LNCaP clone FGC (cell line): ENCODE measurements at regions not wholly inside any gene's neighbourhood (a gene's known extent, or its start where the extent isn't known, plus 50 kb on each side); places are given as distances from the start of the nearest gene placed in this dataset.

Experiments used
- DNase-seq: peaks from one replicate; pipeline ENCODE4 v3.0.0-alpha.2; 2011; ENCODE audit warnings: low read depth
- H3K4me3 ChIP-seq: 2 replicates; pipeline ENCODE4 v1.5.1; 2011; ENCODE audit warnings: mild to moderate bottlenecking, low read depth, low read length, control low read depth
- TF ChIP-seq, protein P1 (sequence below): IDR thresholded peaks from 2 replicates; pipeline ENCODE4 v1.5.1; 2012; ENCODE audit warnings: mild to moderate bottlenecking; ENCODE audit not compliant: control insufficient read depth, insufficient read depth; ENCODE audit errors: extremely low read depth

DNA sequence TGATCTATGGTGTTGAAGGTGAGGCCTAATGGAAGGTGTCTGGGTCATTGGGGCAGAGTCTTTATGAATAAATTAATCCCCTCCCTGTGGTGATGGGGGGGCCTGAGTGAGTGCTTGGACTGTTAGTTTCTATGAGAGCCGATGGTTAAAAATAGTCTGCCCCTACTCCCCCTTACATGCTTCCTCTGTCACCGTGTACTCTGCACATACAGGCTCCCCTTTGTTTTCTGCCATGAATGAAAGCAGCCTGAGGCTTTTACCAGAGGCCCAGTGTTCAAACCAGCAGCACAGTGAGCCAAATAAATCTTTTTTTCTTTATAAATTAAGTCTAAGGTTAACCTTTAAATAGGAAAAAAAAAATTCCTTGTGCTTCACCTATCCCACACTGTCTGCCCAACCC, 657.0 kb downstream of the AMY1C start:
- DNase-seq, result no peak

DNA sequence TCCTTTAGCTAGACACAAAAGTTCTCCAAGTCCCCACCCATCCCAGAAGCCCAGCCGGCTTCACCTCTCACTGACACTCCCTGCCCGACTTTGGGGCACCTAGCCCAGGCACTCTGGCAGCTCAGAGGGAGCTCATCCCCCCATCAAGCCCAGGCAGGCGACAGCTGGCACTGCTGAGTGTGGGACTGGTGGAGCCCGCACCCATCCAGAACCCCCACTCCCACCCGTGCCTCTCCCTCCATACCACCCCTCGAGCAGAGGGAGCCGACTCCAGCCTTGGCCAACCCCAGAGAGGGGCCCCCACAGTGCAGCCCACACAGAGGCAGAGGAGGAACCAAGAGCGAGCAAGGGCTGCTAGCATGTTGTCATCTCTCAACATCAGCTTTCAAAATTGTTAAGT, 658.6 kb downstream of the AMY1C start:
- TF ChIP-seq, protein P1, sequence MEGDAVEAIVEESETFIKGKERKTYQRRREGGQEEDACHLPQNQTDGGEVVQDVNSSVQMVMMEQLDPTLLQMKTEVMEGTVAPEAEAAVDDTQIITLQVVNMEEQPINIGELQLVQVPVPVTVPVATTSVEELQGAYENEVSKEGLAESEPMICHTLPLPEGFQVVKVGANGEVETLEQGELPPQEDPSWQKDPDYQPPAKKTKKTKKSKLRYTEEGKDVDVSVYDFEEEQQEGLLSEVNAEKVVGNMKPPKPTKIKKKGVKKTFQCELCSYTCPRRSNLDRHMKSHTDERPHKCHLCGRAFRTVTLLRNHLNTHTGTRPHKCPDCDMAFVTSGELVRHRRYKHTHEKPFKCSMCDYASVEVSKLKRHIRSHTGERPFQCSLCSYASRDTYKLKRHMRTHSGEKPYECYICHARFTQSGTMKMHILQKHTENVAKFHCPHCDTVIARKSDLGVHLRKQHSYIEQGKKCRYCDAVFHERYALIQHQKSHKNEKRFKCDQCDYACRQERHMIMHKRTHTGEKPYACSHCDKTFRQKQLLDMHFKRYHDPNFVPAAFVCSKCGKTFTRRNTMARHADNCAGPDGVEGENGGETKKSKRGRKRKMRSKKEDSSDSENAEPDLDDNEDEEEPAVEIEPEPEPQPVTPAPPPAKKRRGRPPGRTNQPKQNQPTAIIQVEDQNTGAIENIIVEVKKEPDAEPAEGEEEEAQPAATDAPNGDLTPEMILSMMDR, result no peak
- H3K4me3 ChIP-seq, result no peak overlapping the region
- no peak for DNase-seq

More for the DNA sequence above, 657.0 kb downstream of the AMY1C start:
- no peak overlapping the region for H3K4me3 ChIP-seq
- TF ChIP-seq, protein P1, result no peak

DNA sequence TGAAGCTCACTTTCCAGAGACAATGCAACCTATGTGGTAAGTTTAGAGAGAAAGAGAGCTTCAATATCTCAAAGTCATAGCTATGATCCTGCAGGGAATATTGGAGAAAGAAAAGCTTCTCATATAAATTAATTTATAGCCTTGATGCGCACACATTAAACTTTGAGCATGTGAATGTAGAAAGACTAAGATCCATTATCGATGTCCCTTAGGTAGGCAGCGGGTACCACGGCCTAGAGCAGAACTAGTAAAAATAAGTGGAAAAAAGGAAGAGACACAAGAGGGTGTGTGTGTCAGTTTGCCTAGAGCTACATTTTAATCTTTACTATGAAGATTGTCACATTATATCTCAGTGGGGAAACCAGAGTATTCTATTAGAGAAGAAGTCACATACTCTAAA, 685.6 kb downstream of the AMY1C start:
- H3K4me3 ChIP-seq, result no peak overlapping the region
- TF ChIP-seq, protein P1, result no peak
- no peak for DNase-seq

GRCh38 chr1:104440011-104440410, 690.3 kb downstream of the AMY1C start:
- H3K4me3 ChIP-seq, result no peak overlapping the region
- TF ChIP-seq, protein P1, result no peak
- DNase-seq, result no peak

- no peak for DNase-seq
- TF ChIP-seq, protein P1, result no peak
- H3K4me3 ChIP-seq, result no peak overlapping the region
Observed at GRCh38 chr1:104456724-104457123, 707.0 kb downstream of the AMY1C start.

GRCh38 chr1:104459886-104460285, 710.2 kb downstream of the AMY1C start:
- no peak overlapping the region for H3K4me3 ChIP-seq
- no peak for DNase-seq
- TF ChIP-seq, protein P1, result no peak

DNA sequence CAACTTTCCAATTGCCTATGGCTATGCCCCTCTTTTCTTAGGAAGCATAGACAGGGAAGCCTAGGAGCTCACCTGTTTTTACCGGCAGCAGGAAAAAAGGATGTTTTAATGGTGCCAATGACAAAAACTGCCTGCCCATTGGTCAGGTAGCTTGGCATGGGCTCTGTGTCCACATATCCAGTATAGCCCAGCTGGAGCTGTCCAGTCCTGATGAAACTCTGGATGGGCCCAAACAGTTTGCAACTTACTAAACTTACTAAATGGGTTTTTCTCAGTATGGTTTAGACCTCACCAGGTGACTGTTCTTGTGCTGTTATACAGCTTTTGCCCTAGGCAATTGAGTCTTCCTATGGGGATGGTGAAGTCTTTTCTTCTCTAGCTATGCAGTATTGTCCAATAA, 711.2 kb downstream of the AMY1C start:
- H3K4me3 ChIP-seq, result no peak overlapping the region
- no peak for DNase-seq
- TF ChIP-seq, protein P1, result no peak
